Urinary bladder (tissue), 3 donors: ENCODE measurements at regions not wholly inside any gene's neighbourhood (a gene's known extent, or its start where the extent isn't known, plus 50 kb on each side); places are given as distances from the start of the nearest gene placed in this dataset.

ENCODE experiments used
- DNase-seq: peaks from one replicate; pipeline ENCODE4 v3.0.0-alpha.2; 2015; ENCODE audit errors: extremely low spot score
- H3K27ac ChIP-seq: one replicate; pipeline ENCODE4 v1.5.1; 2013; ENCODE audit warnings: low read depth, mild to moderate bottlenecking, moderate library complexity
- H3K36me3 ChIP-seq: one replicate; pipeline ENCODE4 v1.6.1; 2013; ENCODE audit warnings: mild to moderate bottlenecking, moderate library complexity; ENCODE audit not compliant: insufficient read depth
- H3K4me1 ChIP-seq: one replicate; pipeline ENCODE4 v1.6.1; 2013; ENCODE audit warnings: mild to moderate bottlenecking, moderate library complexity; ENCODE audit not compliant: insufficient read depth
- H3K4me3 ChIP-seq: one replicate; pipeline ENCODE4 v1.5.1; 2013; ENCODE audit warnings: low read depth, low read length
- WGBS: extraction: QIAGEN DNeasy Blood & Tissue Kit; methylation state at CpG from one replicate; pipeline ENCODE4 v1.1.7; 2013; 5-methylcytosine and 5-hydroxymethylcytosine counted together
- donor health status: healthy with polysubstance abuse.
- donor health status: healthy.

DNA sequence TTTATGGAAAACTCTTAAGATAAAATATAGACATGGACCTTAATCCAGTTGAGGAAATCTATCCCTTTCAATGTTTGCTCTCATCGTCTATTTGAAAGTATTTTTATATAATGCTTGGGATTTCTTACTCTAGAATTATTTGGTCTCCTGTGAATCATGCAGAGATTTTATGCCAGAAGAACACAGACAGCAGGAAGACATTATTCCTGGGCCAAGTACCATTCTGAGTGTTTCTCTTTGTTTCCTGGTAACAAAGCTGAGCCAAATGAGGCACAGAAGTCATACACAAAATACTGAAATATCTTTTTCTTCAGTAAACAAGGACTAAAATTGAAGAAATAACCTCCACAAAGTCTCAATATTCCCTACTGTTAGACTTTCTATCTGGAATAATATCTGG, 538.2 kb upstream of the EYS start:
- Histone ChIP-seq H3K27ac (no peak overlapping the region), H3K4me1 (no peaks in the 10 kb centered on the region), H3K4me3 (no peak overlapping the region), H3K36me3 (no peaks in the 10 kb centered on the region)
- 24% methylated on average over 1 of the region's 1 CpG for WGBS
- no peak for DNase-seq

DNA sequence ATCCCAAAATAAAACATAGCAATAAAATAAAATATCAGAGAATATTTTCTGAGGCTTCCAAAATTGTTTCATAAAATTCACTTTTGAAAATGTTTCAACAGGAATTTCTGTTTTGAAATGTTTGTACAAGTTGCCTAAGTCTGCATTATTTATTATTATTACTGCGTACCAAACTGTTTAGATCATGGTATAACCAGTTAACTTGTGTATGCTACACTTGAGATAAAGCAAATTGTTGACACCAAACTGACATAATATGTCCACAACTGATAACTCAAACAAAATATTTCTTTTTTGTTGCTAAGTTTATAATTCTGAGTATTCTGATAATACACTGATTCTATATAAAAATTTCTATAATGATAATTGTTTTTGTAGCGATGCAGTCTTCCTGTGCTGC, 531.8 kb upstream of the EYS start:
- Histone ChIP-seq H3K4me3 (no peak overlapping the region), H3K27ac (no peak overlapping the region), H3K36me3 (no peaks in the 10 kb centered on the region), H3K4me1 (no peaks in the 10 kb centered on the region)
- no peak for DNase-seq
- 27% methylated on average over 2 of the region's 2 CpGs for WGBS

DNA sequence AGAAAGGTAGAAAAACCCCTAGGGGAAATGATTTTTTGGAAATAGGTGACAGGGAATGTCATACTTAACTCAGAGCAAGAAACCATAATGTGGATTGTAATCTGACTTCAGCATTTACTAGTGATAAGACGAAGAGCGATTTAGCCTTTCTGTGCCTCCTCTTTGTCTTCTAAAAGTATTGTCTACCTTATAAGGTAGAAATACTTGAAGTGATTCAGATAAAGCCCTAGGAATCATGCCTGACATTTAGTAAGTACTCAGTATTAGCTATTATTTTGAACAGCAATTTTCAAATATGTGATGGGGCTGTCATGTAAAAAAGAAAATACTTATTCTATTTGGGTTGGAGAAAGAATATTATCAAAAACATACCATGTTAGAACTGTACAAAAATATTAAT, 525.9 kb upstream of the EYS start:
- H3K4me1 ChIP-seq = no peaks in the 10 kb centered on the region
- H3K36me3 ChIP-seq = no peaks in the 10 kb centered on the region
- WGBS = 43% methylated on average over 2 of the region's 2 CpGs
- no peak for DNase-seq
- H3K27ac ChIP-seq = no peak overlapping the region
- H3K4me3 ChIP-seq = no peak overlapping the region

DNA sequence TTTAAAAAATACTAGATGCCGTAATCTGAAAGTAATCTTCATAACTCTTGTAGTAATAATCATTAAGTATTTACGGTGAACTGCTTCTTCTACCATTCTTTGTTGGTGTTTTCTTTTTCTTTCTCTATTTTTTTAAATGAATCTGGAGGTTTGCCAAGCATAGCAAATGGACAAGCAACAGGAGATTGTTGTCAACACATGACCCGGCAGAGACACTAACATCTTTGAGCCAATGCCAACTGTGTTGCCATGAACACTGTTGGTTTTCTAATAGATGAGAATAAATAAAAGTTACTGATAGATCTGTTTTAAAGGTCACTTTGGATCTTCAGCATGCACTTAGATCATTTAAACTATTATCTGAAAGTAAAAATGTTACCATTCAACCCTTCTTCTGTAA, 523.6 kb upstream of the EYS start:
- Histone ChIP-seq H3K4me1 (no peaks in the 10 kb centered on the region), H3K36me3 (no peaks in the 10 kb centered on the region), H3K4me3 (no peak overlapping the region), H3K27ac (no peak overlapping the region)
- no peak for DNase-seq
- 66% methylated on average over 3 of the region's 3 CpGs for WGBS

DNA sequence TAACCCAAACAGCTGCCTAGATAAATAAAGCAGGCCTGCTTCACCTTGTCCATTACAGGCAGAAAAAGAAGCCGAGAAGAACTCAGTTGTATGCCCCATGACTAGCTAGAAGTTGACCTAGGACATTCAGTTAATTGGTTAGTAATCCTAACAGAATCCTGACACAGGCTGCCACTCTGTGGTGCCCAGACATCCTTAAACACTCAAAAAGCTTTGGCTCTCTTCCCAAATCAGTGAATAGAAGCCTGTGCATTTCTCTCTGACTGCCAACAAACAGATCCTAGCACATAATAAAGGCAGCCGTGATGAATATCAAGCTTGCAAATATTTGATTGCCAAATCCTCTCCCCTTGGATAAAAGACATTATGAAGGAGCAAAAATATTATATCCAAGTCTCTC, 519.1 kb upstream of the EYS start:
- DNase-seq = no peak
- H3K27ac ChIP-seq = no peak overlapping the region
- WGBS = 40% methylated on average over 2 of the region's 2 CpGs
- H3K36me3 ChIP-seq = no peaks in the 10 kb centered on the region
- H3K4me3 ChIP-seq = no peak overlapping the region
- H3K4me1 ChIP-seq = no peaks in the 10 kb centered on the region

DNA sequence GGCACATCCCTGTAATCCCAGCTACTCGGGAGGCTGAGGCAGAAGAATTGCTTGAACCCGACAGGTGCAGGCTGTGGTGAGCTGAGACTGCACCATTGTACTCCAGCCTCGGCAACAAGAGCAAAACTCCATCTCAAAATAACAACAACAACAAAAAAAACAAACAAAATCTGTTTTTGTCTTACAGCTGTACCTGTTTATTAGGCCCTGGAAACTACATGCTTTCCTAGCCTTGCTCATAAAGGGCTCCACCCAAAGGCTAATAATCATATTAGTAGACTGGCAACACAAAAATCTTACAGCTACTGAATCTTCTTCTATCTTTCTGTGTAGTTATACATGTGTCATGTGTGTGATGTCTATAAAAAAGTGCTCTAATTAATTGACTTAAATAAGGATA, 503.9 kb upstream of the EYS start:
- Histone ChIP-seq H3K36me3 (no peaks in the 10 kb centered on the region), H3K4me1 (no peaks in the 10 kb centered on the region), H3K27ac (no peak overlapping the region), H3K4me3 (no peak overlapping the region)
- no peak for DNase-seq
- WGBS = 85% methylated on average over 3 of the region's 3 CpGs

DNA sequence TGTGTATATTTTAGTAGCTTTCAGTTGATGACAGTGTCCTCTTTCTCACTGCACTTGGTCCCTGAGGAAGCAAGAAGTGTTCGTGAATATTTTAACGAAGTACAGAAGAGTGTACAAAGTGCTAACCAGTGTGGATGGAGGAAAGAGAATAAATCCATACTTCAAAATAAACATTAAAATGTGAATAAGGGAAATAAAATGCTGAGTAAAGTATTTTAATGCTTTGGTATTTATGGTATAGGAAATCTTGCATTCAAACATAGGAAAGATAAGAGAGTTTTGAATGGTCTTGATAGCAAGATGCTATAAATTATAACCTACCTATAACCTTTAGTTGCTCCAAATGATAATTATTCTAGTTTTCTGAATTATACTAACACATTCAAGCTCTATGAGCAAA, 493.4 kb upstream of the EYS start:
- 89% methylated on average over 2 of the region's 2 CpGs for WGBS
- no peak for DNase-seq
- no peaks in the 10 kb centered on the region for H3K36me3 ChIP-seq
- no peak overlapping the region for H3K4me3 ChIP-seq
- no peaks in the 10 kb centered on the region for H3K4me1 ChIP-seq
- no peak overlapping the region for H3K27ac ChIP-seq

DNA sequence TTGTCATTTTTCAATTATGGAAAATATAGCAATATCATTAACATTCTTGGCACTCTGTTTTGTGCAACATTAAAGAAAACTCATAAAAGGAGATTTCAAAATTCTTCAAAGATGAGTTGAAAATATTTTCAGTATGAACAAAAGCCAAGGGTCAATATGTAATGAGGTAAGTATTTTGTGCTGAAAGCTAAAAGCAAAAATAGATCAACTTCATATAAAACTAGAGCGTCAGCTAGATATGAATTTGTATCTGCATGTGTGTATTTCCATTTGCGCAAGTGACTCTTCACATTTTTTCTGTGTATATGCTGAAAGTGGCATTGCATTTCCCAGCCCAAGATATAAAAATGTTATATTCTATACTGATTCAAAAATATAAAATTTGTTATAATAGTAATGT, 492.1 kb upstream of the EYS start:
- H3K4me1 ChIP-seq = no peaks in the 10 kb centered on the region
- no peak overlapping the region for H3K27ac ChIP-seq
- WGBS = 92% methylated on average over 2 of the region's 2 CpGs
- DNase-seq = no peak
- H3K4me3 ChIP-seq = no peak overlapping the region
- no peaks in the 10 kb centered on the region for H3K36me3 ChIP-seq

DNA sequence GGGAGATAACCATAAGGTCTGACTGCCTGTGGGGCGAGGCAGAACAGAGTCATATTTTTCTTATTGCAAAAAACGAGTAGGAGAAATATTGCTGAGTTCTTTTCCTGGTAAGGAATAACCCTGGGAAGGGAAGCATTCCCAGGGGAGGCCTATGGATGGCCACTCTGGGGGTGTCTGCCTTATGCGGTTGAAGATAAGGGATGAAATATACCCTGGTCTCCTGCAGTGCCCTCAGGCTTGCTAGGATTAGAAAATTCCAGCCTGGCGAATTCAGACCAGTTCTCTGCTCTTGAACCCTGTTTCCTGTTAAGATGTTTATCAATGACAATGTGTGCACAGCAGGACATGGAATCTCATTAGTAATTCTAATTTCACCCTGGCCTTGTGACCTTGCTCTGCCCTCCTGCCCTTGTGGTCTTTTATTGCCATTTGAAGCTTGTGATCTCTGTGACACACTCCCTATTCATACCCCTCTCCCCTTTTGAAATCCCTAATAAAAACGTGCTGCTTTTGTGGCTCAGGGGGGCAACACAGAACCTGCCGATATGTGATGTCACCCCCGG, 491.1 kb upstream of the EYS start:
- no peak overlapping the region for H3K4me3 ChIP-seq
- no peak for DNase-seq
- H3K4me1 ChIP-seq = no peaks in the 10 kb centered on the region
- 66% methylated on average over 7 of the region's 7 CpGs for WGBS
- H3K27ac ChIP-seq = no peak overlapping the region
- no peaks in the 10 kb centered on the region for H3K36me3 ChIP-seq

DNA sequence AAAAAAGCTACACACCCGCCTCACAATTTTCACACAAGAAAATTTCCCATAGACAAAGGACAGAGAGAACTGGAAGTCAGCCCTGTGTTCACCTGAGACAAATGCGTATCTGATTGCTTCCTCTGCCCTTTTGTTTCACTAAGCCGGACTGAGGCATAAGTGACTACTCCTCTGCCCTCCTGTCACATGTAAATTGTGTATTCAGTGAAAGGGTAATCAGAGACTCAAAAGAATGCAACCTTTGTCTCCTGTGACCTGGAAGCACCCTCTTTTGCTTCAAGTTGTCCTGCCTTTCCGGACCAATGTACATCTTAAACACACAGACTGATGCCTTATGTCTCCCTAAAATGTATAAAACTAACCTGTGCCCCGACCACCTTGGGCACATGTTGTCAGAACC, 483.8 kb upstream of the EYS start:
- no peak for DNase-seq
- Histone ChIP-seq H3K4me3 (no peak overlapping the region), H3K27ac (no peak overlapping the region), H3K4me1 (no peaks in the 10 kb centered on the region), H3K36me3 (no peaks in the 10 kb centered on the region)
- WGBS = 88% methylated on average over 5 of the region's 5 CpGs

DNA sequence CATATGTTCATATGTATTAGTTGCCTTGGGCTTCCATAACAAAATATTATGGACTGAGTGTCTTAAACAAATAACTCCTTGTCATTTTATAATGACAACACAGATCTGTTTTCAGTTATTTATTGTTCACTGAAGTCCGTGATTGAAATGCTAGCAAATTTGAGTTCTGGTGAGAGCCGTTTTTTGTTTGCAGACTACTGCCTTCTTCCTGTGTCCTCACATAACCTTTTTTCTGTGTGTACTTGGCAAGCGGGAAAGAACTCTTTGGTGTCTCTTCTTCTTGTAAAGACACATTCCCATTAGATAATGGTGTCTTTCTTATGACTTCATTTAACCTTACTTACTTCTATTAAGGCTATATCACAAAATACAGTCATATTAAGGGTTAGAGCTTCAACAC, 482.9 kb upstream of the EYS start:
- Histone ChIP-seq H3K27ac (no peak overlapping the region), H3K4me3 (no peak overlapping the region), H3K4me1 (no peaks in the 10 kb centered on the region), H3K36me3 (no peaks in the 10 kb centered on the region)
- 82% methylated on average over 3 of the region's 3 CpGs for WGBS
- no peak for DNase-seq

DNA sequence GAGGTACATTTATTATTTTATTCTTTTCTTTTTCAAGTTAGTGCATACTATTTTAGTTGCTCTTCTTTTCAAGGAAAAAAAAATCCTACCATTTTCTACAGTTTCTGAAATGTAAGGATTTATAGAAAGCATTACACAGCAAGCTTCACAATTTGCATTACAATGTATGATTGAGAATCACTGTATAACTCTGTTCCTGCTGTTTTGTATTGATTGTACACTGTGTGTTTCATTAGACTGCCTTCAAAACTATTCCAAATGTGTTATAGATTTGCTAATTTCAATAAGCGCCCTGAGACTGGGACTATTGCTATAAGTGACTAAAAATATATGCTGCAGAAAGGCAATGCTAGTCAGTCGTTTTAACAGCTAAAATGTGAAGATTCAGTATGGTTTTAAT, 479.7 kb upstream of the EYS start:
- 86% methylated on average over 2 of the region's 2 CpGs for WGBS
- DNase-seq = no peak
- Histone ChIP-seq H3K27ac (no peak overlapping the region), H3K4me3 (no peak overlapping the region), H3K36me3 (no peaks in the 10 kb centered on the region), H3K4me1 (no peaks in the 10 kb centered on the region)

DNA sequence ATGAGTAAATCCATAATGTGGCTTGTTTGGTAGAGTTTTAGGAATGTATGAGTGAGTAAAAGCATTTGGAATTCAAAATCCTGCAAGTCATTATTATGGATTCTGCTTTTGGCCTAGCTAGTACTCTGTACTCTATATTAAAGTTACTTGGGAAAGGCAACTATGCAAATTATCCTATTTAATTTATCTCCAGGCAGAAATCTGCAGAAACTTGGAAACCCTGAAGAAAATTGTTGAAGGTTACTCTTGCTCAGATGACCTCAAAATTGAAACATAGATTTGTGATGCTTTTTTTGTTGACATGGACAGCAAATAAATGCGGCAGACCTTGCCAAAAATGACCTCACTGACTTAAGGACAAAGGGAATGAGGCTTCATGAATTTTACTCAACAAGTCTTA, 477.1 kb upstream of the EYS start:
- DNase-seq = no peak
- no peak overlapping the region for H3K4me3 ChIP-seq
- no peaks in the 10 kb centered on the region for H3K36me3 ChIP-seq
- no peaks in the 10 kb centered on the region for H3K4me1 ChIP-seq
- H3K27ac ChIP-seq = no peak overlapping the region
- WGBS = 42% methylated on average over 1 of the region's 1 CpG

DNA sequence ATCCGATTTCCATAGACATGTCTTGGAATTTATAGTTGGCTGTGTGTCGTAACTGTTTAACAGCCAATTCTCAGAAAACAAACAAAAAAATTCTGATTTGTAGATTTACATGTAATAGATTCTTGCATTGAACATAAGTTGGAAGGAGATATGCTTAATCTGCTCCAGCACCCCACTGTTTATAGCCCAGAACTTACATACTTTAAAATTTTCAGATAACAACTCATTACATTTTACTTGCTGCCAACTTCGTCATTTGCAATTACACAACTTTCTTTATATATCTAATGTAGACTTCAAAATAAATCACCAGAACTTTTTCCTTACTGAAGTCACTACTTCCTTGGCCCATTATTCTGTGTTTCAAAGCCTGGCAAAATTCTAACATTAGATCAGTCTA, 472.3 kb upstream of the EYS start:
- H3K4me3 ChIP-seq = no peak overlapping the region
- DNase-seq = no peak
- no peaks in the 10 kb centered on the region for H3K36me3 ChIP-seq
- no peaks in the 10 kb centered on the region for H3K4me1 ChIP-seq
- no peak overlapping the region for H3K27ac ChIP-seq
- WGBS = 48% methylated on average over 3 of the region's 3 CpGs

DNA sequence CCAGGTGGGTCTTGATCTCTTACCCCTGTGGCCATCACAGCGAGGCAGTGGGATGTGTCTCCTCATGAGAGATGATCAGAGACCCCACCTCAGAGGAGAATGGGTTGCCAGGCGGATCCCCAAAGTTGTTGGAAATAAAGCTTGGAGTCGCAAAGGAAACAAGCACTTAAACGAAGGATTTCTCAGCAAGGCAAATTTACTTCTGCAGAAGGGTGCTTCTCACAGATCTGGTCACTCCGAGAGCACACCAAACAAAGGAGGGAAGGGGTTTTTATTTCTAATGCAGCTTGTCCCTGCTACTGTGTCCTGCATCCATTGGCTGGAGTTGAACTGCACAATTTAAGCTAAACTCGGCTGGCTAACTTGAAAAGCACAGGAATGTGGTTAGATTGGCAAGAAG, 466.6 kb upstream of the EYS start:
- no peak overlapping the region for H3K4me3 ChIP-seq
- no peaks in the 10 kb centered on the region for H3K36me3 ChIP-seq
- H3K27ac ChIP-seq = no peak overlapping the region
- WGBS = 92% methylated on average over 6 of the region's 6 CpGs
- no peaks in the 10 kb centered on the region for H3K4me1 ChIP-seq
- no peak for DNase-seq
